HG02938 (cell line): ENCODE measurements at regions not wholly inside any gene's neighbourhood (a gene's known extent, or its start where the extent isn't known, plus 50 kb on each side); places are given as distances from the start of the nearest gene placed in this dataset.

Experiments used
- ATAC-seq: cut with Tn5 transposase; IDR thresholded peaks from one replicate; pipeline ENCODE4 v1.9.1; 2021; ENCODE audit warnings: mild to moderate bottlenecking, moderate library complexity; ENCODE audit not compliant: unreplicated experiment

DNA sequence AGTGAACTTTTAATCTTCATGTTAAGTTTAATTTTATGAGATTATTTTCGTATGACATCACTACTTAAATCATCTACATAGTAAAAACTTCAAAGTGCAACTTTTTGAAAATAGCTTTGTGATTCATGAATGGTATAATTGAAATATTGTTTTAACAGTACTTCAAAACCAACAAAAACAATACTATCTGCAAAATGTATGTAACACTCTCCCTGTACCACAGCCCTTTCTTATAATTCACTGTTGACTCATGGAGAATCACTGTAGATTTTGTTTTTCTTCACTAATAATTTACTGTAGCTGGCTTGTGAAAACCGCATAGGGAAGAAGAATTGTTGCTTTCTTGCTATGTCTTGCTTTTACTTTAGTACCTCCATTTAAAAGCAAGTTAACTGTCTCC, 301.4 kb upstream of the ADAMTS5 start:
- ATAC-seq = no peak

GRCh38 chr21:27265949-27266348, 299.1 kb upstream of the ADAMTS5 start:
- no peak for ATAC-seq

- ATAC-seq = no peak
These were observed 298.6 kb upstream of the ADAMTS5 start for GRCh38 chr21:27265492-27265891.

DNA sequence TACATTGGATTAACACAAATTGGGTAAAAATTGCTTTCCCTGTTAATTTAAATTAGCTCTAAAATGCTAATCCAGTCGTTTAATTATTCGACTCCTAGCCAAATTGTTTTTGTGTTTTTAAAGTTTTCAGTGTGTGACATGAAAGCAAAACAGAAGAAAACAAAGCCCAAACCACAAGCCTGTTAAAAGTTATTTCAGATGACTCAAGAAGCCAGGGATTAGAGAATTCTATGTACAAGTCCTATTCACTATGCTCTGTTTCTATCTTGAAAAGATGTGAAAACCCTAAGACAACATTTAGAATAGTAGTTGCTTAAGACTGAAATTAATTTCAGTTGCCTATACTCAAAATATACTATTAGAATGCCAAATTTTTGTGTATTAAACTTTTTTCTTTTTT, 294.8 kb upstream of the ADAMTS5 start:
- no peak for ATAC-seq

- no peak for ATAC-seq
These were observed 293.8 kb upstream of the ADAMTS5 start for GRCh38 chr21:27260728-27261127.

GRCh38 chr21:27258742-27259448, 292.0 kb upstream of the ADAMTS5 start:
- ATAC-seq = no peak

DNA sequence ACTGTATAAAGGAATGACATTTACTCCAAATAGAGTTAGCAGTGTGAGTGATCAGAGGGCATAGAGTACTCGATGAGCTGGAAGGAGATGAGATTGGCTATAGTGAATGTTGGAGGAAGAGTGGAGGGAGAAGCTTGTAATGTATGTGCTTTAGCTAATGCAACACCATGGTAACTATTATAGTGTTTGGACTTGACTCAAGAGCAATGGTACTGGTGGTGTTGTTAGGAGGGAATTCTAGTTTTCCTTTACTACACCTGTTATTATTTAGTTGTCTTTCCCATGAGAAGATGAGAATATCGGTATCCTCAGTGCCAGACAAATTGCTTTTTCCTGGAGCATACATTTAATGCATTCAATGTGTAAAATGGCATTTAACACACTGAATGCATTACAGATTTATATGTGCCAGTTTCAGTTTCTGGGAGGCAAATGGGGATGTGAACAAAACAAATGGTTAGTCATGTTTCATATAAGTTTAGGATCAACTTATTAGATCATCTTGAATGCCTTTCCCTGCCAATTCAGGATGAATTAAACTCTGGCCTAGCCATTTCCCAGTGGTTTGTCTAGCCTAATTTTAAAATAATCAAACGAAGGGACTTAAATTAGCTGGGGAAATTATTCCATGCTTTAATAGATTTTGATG, 291.1 kb upstream of the ADAMTS5 start:
- ATAC-seq = no peak

- no peak for ATAC-seq
These were observed 290.3 kb upstream of the ADAMTS5 start for GRCh38 chr21:27257226-27257625.

DNA sequence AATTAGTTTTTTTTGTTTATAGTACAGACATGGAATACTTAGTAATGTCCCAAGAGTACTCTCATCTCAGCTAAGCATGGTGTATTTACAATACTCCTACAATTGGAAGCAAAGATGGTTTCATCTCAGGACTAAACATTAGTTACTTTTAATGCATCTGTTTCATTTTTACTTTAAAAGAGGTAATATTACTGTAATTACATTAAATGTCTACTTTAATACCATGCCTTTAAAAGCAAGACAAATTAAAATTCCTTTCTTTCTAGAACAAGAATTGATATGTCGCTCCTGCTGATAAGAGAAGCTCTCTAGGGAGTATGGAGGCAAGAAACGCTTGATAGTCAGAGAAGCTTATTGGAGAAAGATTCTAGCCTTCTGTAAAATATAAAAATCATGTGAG, 284.9 kb upstream of the ADAMTS5 start:
- no peak for ATAC-seq

- no peak for ATAC-seq
These were observed 283.5 kb upstream of the ADAMTS5 start for GRCh38 chr21:27250366-27250765.

DNA sequence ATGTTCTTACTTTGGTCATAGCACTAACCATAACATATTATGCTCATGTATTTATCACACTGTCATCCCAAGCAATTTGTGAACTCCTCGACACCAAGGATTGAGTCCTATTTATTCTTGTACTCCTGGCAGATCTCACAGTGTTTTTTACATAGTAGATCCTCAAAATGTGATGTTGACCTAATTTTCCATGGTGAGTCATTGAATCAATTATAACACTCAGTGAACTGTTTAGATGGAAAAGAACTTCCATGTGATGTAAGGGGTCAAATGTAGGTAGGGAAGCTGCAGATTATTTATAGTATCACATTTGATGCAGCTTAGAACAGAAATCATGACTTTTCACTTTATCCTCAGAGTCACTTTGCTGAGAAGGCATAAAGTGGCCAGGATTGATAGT, 281.9 kb upstream of the ADAMTS5 start:
- no peak for ATAC-seq

- ATAC-seq = no peak
These were observed 279.9 kb upstream of the ADAMTS5 start for GRCh38 chr21:27246741-27247140.

- no peak for ATAC-seq
These were observed 277.9 kb upstream of the ADAMTS5 start for GRCh38 chr21:27244776-27245175.

GRCh38 chr21:27244352-27244751, 277.5 kb upstream of the ADAMTS5 start:
- no peak for ATAC-seq

- ATAC-seq = no peak
These were observed 274.0 kb upstream of the ADAMTS5 start for GRCh38 chr21:27240839-27241238.

DNA sequence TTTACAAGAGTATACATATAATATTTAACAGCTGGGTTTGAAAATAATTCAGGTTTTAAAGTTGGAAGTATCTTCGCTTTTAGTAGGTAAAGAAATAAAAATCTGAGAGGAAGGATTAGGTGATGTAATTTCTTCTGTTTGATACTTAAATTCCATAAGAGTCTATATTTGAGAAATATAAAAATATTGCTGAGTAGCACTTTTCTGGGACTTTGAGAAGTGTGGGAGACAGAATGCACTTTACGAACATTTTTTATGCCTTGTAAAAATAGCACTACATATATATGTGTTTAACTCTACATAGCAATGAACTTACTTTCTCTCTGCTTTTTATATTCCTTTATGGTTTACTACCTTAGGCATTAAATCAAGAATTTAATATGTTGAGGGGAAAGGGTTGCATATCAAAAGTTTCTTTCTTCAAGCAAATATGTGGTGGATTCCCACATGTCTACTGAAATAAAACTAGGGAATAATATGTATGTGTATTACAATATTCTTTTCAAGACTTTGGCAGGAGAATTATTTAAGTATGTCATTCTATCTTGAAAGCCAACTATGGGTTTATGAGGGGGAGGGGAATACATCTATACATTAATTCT, 266.7 kb upstream of the ADAMTS5 start:
- ATAC-seq = no peak

GRCh38 chr21:27225940-27226339, 259.1 kb upstream of the ADAMTS5 start:
- ATAC-seq = no peak

DNA sequence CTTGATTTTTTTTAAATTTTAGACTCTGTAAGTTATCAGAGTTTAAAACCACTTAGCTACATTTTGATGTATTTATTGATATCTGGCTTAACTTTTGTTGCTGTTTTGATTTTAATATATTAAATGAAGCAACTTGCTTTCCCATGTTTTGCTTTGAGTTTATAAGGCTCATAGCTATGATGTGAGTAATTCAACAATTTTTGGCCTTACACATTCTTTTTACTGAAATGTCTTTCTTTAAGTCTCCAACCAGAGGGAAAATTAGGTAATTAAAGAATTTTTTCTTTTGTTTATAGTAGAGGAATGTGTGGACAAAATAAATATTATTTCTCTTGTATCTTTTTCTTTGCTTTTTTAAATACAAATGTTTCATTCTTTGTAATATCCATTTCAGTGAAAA, 258.3 kb upstream of the ADAMTS5 start:
- no peak for ATAC-seq

DNA sequence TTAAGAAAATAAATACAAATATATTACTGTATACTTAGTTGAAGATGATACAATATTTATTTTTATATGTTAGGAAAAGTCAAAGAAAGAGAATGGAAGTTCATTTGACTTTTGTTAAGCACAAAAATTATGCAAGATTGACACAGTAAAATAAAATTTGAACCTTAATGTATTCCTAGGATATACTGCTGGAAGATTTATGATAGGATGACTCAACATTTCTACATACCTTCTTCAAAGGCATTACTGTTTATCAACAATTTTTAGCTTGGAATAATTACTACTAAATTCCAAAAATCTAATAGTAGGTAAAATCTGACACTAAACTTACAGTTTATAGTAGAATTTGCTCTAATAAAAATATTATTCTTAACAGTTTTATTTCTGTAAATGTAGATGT, 257.3 kb upstream of the ADAMTS5 start:
- no peak for ATAC-seq

DNA sequence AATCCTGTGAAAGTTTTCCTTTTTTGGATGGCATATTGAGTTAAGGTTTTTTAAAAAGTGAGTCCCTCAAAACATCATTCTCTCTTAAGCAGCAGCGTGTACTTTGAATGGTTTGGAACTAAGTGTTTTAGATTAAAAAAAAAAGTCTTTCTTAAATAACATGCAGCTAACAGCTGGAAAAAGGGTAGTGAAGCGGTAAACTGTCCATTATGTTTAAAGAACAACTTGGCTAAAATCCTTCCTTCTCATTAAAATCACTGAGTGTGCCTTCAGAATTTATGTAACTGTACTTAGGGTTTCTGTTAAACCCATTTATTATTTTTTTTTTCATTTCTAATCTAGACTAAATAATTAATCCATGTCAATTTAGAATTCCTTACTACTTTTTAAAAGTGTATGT, 254.2 kb upstream of the ADAMTS5 start:
- no peak for ATAC-seq

DNA sequence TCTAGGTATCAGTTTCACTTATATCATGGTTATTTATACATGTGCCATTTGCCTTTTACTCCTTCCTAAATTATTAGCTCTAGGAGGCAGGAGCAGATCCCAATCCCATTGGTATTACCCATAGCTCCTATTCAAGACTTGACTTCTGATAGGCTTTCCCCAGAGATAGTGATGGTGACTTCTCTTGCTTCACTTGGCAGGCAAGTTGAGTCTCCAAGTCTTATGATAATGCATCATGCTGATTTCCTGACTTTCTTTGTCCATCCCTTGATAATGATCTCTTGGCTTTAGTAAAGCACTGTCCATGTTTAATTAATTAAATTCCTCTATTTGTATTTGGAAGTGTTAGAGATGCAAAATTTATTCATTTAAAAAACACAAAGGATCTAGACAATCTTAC, 253.5 kb upstream of the ADAMTS5 start:
- no peak for ATAC-seq

DNA sequence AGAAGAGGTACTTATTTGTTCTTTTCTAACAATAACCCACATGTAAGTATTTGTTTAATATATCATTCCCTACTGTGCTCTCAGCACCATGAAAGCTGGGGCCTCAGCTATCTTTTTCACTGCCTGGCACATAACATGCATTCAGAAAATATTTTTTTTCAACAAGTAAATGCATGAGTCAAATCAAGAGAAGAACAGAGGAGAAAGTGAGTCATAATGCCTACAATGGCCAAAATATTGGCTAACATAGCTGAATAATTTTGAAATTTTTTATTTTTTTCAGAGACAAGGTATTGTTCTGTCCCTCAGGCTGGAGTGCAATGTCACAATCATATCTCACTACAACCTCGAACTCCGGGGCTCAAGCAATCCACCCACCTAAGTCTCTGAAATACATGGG, 252.2 kb upstream of the ADAMTS5 start:
- ATAC-seq = no peak
